ENCODE measurements at regions not wholly inside any gene's neighbourhood (a gene's known extent, or its start where the extent isn't known, plus 50 kb on each side); places are given as distances from the start of the nearest gene placed in this dataset.
"Not testable (repeated sequence)": the region's sequence is repeated elsewhere in the genome, so short reads cannot be mapped to it uniquely, and the experiment has no call there.

GRCh38 chr20:56689318-56689717 lies 60.2 kb downstream of the TFAP2C start:
- no peak for DNase-seq

DNA sequence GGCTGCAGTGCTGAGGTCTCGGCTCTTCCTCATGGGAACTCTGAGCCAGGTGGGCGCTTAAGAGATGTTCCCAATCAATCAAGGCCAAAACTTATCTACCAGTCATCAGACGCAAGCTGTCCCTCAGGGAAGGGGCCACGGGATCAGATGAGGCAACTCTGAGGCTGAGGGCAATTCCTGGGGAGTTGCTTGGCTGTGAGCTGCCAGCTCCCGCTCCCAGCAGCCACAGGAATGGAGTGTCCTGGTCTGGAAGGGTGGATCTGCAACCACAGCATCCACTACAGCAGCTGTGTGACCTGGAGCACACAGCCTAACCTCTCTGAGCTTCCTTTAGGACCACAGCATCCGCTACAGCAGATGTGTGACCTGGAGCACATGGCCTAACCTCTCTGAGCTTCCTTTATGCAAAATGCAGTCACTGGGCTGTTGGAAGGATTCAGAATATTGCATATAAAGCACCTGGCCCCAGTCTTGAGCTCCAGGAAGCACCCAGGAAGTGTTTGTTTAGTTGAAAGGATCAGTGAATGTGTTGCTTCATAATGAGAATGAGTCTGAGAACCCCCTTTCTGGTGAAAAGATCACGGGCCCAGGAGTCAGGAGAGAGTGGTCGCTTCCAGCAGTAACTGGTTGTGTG lies 60.9 kb downstream of the TFAP2C start:
- no peak for DNase-seq

DNA sequence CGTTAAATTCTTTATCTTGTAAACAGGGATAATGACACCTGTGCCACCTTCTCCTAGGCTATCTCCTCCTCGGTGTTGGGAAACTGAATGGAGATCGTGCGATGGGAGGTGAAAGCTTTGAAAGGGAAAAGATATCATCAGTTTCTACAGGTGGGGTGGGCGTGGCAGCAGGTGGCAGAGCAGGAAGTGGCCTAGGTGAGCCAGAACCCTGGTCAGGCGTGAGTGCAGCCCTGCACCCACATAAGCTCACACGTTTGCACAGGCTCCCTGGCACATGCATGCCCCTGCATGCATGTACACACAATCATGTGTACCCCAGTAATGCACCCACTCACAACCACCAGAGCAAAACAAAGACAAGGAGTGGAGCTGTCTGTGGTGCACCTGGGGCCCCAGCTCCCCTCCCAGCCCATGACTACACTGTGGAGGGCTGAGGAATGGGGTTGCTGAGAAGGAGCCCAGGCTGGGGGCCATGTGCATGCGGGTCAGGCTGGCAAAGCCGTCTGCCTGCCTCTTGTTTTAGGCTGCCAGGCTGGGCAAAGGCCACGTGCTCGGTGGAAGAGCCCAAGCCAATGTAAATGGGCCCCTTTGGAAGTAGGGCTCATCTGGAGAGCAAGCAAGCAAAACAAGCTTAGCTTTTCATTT lies 61.5 kb downstream of the TFAP2C start:
- no peak for DNase-seq

DNA sequence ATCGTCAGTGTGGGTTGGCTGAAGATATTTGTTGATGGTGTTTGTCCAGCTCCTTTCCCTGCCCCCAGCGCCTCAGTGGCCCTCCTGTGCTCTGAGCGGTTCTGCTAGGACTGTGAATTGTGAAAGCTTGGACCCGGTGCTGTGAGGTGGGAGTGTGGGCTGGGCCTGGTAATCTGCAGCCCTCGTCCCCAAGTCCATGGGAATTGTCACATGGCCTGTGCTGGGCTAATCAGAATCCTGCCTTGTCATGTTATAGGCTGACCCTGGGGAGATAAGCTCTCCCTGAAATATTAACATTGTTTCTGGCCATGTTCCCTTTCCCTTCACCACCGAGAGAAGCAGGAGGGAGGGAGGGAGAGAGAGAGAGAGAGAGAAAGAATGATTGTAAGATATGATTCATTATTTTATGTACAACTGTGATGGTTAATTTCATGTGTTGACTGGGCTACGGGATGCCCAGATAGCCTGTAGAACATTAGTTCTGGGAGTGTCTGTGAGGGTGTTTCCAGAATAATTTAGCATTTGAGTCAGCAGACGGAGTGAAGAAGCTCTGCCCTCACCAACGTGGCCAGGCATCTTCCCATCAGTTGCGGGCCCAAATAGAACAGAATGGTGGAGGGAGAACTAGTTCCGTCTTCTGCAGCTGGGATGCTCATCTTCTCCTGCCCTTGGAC lies 62.4 kb downstream of the TFAP2C start:
- no peak for DNase-seq

- DNase-seq, result no peak
Observed at GRCh38 chr20:56693217-56693616, 64.1 kb downstream of the TFAP2C start.

DNA sequence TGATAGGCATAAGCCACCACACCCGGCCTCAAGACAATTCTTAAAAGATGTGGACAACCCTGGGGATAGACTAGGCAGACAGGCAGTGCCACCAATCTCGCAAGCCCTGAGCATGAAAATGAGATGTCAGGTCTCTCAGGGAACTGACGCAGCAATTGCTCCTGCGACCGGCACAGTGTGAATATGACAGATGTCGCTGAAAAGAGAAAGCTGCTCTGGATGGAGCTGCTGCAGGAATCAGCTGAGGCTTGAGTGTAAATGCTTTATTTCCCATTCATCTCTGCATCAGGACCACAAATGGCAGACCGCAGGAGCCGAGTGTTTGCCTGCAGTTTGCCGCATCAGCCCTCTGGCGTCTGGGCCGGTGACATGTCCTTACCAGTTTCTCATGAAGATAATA lies 68.4 kb downstream of the TFAP2C start:
- no peak for DNase-seq

- DNase-seq, result no peak
Observed at GRCh38 chr20:56698297-56698696, 69.2 kb downstream of the TFAP2C start.

GRCh38 chr20:56698749-56699148 lies 69.6 kb downstream of the TFAP2C start:
- DNase-seq, result no peak

GRCh38 chr20:56702931-56703840 lies 74.1 kb downstream of the TFAP2C start:
- no peak for DNase-seq

- DNase-seq, result no peak
Observed at GRCh38 chr20:56706867-56707360, 77.8 kb downstream of the TFAP2C start.

GRCh38 chr20:56708991-56709390 lies 79.9 kb downstream of the TFAP2C start:
- DNase-seq, result no peak

GRCh38 chr20:56710125-56710524 lies 81.0 kb downstream of the TFAP2C start:
- no peak for DNase-seq

- not testable (repeated sequence) for DNase-seq
Observed at GRCh38 chr20:56710577-56710976, 81.5 kb downstream of the TFAP2C start.

DNA sequence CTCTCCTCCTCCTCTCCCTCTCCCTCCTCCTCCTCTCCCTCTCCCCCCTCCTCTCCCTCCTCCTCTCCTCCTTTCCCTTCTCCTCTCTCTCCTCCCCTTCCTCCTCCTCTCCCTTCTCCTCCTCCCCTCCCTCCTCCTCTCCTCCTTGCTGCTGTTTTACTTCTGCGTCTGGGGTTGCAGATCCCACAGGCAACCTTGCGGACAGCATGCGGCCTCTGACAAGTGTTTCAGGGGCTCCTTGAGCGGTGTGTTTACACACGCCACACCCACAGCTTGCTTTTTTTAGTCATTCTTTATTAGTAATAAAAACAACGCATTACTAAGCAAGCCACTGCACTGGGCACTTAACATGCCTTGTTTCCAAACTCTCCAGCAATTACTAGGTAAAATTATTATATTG lies 81.9 kb downstream of the TFAP2C start:
- DNase-seq, result no peak

GRCh38 chr20:56715309-56715708 lies 86.2 kb downstream of the TFAP2C start:
- DNase-seq, result no peak

- DNase-seq, result no peak
Observed at GRCh38 chr20:56715902-56716519, 86.9 kb downstream of the TFAP2C start.

- no peak for DNase-seq
Observed at GRCh38 chr20:56716806-56717205, 87.7 kb downstream of the TFAP2C start.

DNA sequence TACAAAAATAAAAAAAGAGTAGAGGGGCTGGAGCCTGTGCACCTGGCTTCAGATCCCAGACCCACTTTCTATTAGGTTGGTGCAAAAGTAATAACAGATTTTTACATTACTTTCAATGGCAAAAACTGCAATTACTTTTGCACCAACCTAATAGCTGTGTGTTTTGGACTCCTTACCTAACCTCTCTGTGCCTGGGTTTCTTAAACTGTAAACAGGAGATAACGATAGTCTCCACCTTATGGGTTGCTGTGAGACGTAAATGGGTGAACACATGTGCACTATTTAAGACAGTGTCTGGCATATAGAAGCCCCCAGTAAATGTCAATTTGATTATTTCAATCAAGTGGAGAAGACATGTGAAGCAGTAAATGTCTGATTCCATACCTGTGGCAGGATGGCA lies 89.7 kb downstream of the TFAP2C start:
- DNase-seq, result no peak

GRCh38 chr20:56720620-56721213 lies 91.6 kb downstream of the TFAP2C start:
- DNase-seq, result no peak

- DNase-seq, result peak; percentile 19
Observed at GRCh38 chr20:56722042-56722441, 92.9 kb downstream of the TFAP2C start.

GRCh38 chr20:56723331-56723730 lies 94.2 kb downstream of the TFAP2C start:
- DNase-seq, result no peak

- DNase-seq, result no peak
Observed at GRCh38 chr20:56724241-56724757, 95.2 kb downstream of the TFAP2C start.

Data from CD4-positive, alpha-beta T cell treated with Interleukin-15 for 1 hour (primary cell).